HG03066 (cell line): ENCODE measurements at regions not wholly inside any gene's neighbourhood (a gene's known extent, or its start where the extent isn't known, plus 50 kb on each side); places are given as distances from the start of the nearest gene placed in this dataset.
"Not testable (repeated sequence)": the region's sequence is repeated elsewhere in the genome, so short reads cannot be mapped to it uniquely, and the experiment has no call there.

Experiments
- ATAC-seq: cut with Tn5 transposase; IDR thresholded peaks from one replicate; pipeline ENCODE4 v1.9.1; 2021; ENCODE audit warnings: low read depth; ENCODE audit not compliant: unreplicated experiment

DNA sequence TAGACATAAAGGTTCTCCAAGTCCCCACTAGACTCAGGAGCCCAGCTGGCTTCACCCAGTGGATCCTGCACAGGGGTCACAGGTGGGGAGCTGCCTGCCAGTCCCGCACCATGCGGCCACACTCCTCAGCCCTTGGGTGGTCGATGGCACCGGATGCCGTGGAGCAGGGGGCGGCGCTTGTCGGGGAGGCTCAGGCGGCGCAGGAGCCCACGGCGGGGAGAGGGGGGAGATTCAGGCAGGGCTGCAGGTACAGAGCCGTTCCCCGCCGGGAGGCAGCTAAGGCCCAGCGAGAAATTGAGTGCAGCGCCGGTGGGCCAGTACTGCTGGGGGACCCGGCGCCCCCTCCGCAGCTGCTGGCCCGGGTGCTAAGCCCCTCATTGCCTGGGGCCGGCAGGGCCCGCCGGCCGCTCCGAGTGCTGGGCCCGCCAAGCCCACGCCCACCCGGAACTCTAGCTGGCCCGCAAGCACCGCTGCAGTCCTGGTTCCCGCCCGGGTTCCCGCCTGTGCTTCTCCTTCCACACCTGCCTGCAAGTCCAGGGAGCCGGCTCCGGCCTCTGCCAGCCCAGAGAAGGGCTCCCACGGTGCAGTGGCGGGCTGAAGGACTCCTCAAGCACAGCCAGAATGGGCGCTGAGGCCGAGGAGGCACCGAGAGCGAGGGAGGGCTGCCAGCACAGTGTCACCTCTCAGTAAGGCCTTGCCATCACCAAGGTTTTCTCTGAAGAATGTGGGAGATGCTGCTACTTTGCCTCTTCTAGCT lies 58.4 kb upstream of the PPP1R12A start:
- no peak for ATAC-seq

DNA sequence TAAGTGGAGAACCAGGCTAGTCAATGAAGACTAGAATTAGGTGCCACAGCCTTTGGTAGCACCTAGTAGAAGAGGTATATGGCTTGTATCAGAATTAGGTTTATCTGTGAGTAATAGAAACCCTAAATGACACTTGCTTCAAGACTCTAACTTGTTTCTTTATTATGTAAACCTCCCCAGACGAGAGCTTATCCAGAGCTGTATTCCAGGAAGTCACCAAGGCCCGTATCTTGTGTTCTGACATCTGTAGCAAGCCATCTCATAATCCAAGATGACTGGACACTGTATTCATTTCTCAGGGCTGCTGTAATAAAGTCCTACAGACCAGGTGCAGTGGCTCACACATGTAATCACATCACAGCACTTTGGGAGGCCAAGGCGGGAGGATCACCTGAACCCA lies 56.7 kb upstream of the PPP1R12A start:
- ATAC-seq: no peak

DNA sequence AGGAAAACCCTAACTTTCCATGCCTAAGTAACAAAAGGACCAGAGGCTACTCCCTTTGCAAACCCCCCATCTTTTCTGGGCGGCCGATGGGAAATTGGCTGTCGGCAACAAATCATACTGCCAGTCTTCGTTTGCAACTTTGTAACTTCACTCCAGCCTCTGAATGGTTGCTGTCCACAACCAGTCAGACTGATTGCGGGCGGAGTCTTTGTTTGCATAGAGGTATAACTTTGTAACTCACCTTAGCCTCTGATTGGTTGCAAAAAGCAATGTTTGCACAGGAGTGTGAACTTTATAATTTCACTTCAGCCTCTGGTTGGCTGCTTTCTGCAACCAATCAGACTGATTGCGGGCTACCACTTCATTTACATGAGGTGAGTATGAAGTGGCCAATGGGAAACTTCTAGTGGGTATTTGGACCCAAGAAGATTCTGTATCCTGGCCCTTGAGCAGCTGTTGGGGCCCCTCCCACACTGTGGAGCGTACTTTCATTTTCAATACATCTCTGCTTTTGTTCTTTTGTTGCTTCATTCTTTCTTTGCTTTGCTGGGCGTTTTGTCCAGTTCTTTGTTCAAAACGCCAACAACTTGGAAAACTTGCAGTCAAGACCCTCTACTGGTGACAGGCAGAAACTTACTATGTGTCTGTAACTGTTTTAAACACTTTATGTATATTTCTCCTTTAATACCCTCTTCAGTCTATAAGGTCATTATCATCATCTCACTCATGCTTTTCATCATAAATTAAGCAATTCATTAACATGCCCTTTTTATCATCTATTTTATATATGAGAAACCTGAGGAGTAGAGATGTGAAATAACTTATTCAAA lies 55.8 kb upstream of the PPP1R12A start:
- ATAC-seq: not testable (repeated sequence)

DNA sequence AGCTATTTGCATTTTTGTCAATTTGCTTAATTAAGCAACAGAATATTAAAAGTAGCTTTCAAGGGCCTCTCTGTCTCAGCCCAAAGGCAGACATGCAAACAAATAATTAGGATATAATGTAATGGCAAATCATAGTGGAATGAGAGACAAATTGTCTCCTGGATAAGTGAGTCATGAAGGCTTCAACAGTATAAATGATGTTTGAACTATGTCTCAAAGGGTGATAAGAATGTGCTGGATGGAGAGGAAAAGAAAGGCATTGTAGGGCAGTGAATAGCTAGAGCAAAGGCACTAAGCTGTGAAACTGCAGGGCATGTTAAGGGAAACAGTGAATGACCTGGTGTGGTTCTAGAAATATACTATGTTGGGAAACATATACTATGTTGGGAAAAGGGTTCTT lies 53.5 kb upstream of the PPP1R12A start:
- no peak for ATAC-seq

DNA sequence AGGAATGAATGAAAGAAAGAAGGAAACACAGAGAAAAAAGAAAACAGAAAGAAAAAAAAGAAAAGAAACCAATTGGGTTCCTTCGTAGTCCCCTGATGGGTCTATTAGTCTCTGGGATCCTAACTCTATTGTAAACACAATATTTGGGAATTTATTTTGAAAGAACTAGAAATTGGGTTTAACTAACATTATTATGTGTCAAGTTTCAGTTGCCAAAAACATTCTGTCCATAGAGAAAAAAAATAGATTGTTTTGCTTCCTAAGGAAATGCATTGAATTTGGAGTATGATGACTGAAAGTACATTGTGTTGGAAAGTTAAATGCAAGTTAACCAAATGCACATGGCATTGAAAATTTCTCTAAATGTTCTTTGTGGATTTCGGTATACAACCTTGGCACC lies 52.8 kb upstream of the PPP1R12A start:
- ATAC-seq: no peak
